HepG2 (cell line): ENCODE measurements at regions not wholly inside any gene's neighbourhood (a gene's known extent, or its start where the extent isn't known, plus 50 kb on each side); places are given as distances from the start of the nearest gene placed in this dataset.

Source experiments
- ATAC-seq: fragments of 200-7000 bp; cut with Tn5 transposase; 3 replicates; pipeline ENCODE4 v1.9.1; 2020; ENCODE audit warnings: mild to moderate bottlenecking, moderate library complexity
- BruUV-seq: library from RNA; stranded (reverse); fragments of 400-500 nt; replicated peaks from 2 replicates; lab custom pipeline; 2021; lab: Mats Ljungman, UMichigan
- CTCF ChIA-PET: fragments of 300-600 bp; formaldehyde crosslinking; extraction: SDS; loops from one replicate; lab custom pipeline; 2021; ENCODE audit warnings: low total read pairs, inconsistent platforms, low intra/inter-chr PET ratio; lab: Yijun Ruan, JAX
- POLR2A ChIA-PET: fragments of 350-600 bp; sonication (Branson Sonifier 250); formaldehyde crosslinking; loops from one replicate; lab custom pipeline; 2020; ENCODE audit warnings: antibody characterized with exemption, inconsistent platforms; lab: Yijun Ruan, JAX
- DNase-seq: peaks from one replicate; pipeline ENCODE4 v3.0.0-alpha.2; 2015; ENCODE audit warnings: low spot score
- FAIRE-seq: peaks from 3 replicates; lab custom pipeline; 2011; peaks lifted over from hg19 to GRCh38; lab: Jason Lieb, UNC
- H2AFZ ChIP-seq: one replicate; pipeline ENCODE4 v1.6.1; 2011; ENCODE audit warnings: low read length, inconsistent platforms
- H3K27ac ChIP-seq: fragments of 300-600 bp; 3 replicates; pipeline ENCODE4 v1.8.0; 2011; ENCODE audit warnings: mixed run types, mild to moderate bottlenecking, mixed read lengths, low read length, inconsistent platforms; ENCODE audit not compliant: insufficient read depth; ENCODE audit errors: extremely low read length
- H3K27me3 ChIP-seq, 2 experiments: fragments of 200-600 bp in 1 of 2; 2 replicates in 1 of 2; 3 replicates in 1 of 2; pipeline versions ENCODE4 v1.6.0 to v1.8.0; 2011; ENCODE audit warnings: low read length in 2 of 2, mild to moderate bottlenecking in 2 of 2, moderate library complexity in 2 of 2, inconsistent platforms in 1 of 2; ENCODE audit not compliant: insufficient read depth in 2 of 2, control insufficient read depth in 1 of 2
- H3K36me3 ChIP-seq, 2 experiments: fragments of 200-600 bp in 1 of 2; replicated peaks in 1 of 2; 2 replicates in 1 of 2; 3 replicates in 1 of 2; pipeline versions ENCODE4 v1.5.1 to v1.8.0; 2011; ENCODE audit warnings: low read length in 2 of 2, inconsistent platforms in 1 of 2; ENCODE audit not compliant: insufficient read depth in 2 of 2, control insufficient read depth in 1 of 2
- H3K4me1 ChIP-seq: 2 replicates; pipeline ENCODE4 v1.5.1; 2012; ENCODE audit warnings: low read length, inconsistent platforms; ENCODE audit not compliant: insufficient read depth
- H3K4me2 ChIP-seq: 2 replicates; pipeline ENCODE4 v1.6.0; 2011; ENCODE audit warnings: low read depth, low read length, inconsistent platforms
- H3K4me3 ChIP-seq, 3 experiments: fragments of 200-600 bp in 1 of 3; sonication (generic), shearing (Covaris generic) in 1 of 3; replicated peaks in 1 of 3; 2 replicates each; pipeline ENCODE4 v1.5.1; 2011 to 2016; ENCODE audit warnings: low read length in 3 of 3, inconsistent platforms in 2 of 3, low read depth in 2 of 3, mild to moderate bottlenecking in 2 of 3, control low read depth in 1 of 3, mixed read lengths in 1 of 3; ENCODE audit not compliant: insufficient read depth in 1 of 3
- H3K79me2 ChIP-seq: one replicate; pipeline ENCODE4 v1.6.1; 2011; ENCODE audit warnings: low read length, inconsistent platforms; ENCODE audit not compliant: insufficient read depth
- H3K9ac ChIP-seq: 2 replicates; pipeline ENCODE4 v1.6.0; 2011; ENCODE audit warnings: mild to moderate bottlenecking, low read depth, low read length, inconsistent platforms; ENCODE audit not compliant: insufficient read depth
- H3K9me3 ChIP-seq: 2 replicates; pipeline ENCODE4 v1.5.1; 2012; ENCODE audit warnings: mild to moderate bottlenecking, low read length
- H4K20me1 ChIP-seq: 2 replicates; pipeline ENCODE4 v1.6.0; 2011; ENCODE audit warnings: inconsistent platforms, mild to moderate bottlenecking, low read length, moderate library complexity; ENCODE audit not compliant: insufficient read depth
- CREB1 ChIP-seq, 2 experiments: fragments of 450-650 bp in 1 of 2; IDR thresholded peaks; 2 replicates each; pipeline ENCODE4 v1.6.1; 2016 to 2017; ENCODE audit warnings: control low read depth in 1 of 2, mild to moderate bottlenecking in 1 of 2, missing compliant biosample characterization in 1 of 2, missing genetic modification characterization in 1 of 2
- ERF ChIP-seq: IDR thresholded peaks from 2 replicates; pipeline ENCODE4 v1.6.1; 2018; ENCODE audit warnings: missing biosample characterization, missing genetic modification reagents
- HHEX ChIP-seq: IDR thresholded peaks from 2 replicates; pipeline ENCODE4 v1.6.1; 2016; ENCODE audit warnings: control low read depth
- NBN ChIP-seq: fragments of 450-650 bp; conservative IDR thresholded peaks from 2 replicates; pipeline ENCODE4 v1.6.1; 2017
- NFYC ChIP-seq: IDR thresholded peaks from 2 replicates; pipeline ENCODE4 v1.6.1; 2016; ENCODE audit warnings: missing genetic modification reagents, missing compliant biosample characterization
- RORA ChIP-seq: sonication (generic); formaldehyde crosslinking; IDR thresholded peaks from 2 replicates; pipeline ENCODE4 v1.5.0; 2020; ENCODE audit warnings: mild to moderate bottlenecking, missing genetic modification reagents, moderate library complexity
- SMAD9 ChIP-seq: sonication (generic); formaldehyde crosslinking; IDR thresholded peaks from 2 replicates; pipeline ENCODE4 v1.5.1; 2020; ENCODE audit warnings: mild to moderate bottlenecking, missing genetic modification reagents
- SNAI1 ChIP-seq: sonication (generic); formaldehyde crosslinking; IDR thresholded peaks from 2 replicates; pipeline ENCODE4 v1.5.0; 2020; ENCODE audit warnings: mild to moderate bottlenecking, missing genetic modification reagents, borderline replicate concordance
- TSC22D2 ChIP-seq: sonication (generic); formaldehyde crosslinking; IDR thresholded peaks from 2 replicates; pipeline ENCODE4 v1.5.1; 2020; ENCODE audit warnings: missing genetic modification reagents, mild to moderate bottlenecking, borderline replicate concordance
- ZNF354B ChIP-seq: sonication (generic); formaldehyde crosslinking; IDR thresholded peaks from 2 replicates; pipeline ENCODE4 v1.8.0; 2022; ENCODE audit warnings: mild to moderate bottlenecking, missing genetic modification reagents
- ZSCAN20 ChIP-seq: sonication (generic); formaldehyde crosslinking; IDR thresholded peaks from 2 replicates; pipeline ENCODE4 v1.4.0; 2020; ENCODE audit warnings: missing genetic modification reagents, mild to moderate bottlenecking, borderline replicate concordance
- WGBS: methylation state at CpG from one replicate; pipeline ENCODE4 v1.1.6; 2017; ENCODE audit warnings: low lambda C conversion rate; 5-methylcytosine and 5-hydroxymethylcytosine counted together
- in situ Hi-C: cut with HindIII; loops from 2 replicates; pipeline ENCODE4 v1.10.0; 2017; ENCODE audit warnings: low pct_unique_long_range_greater_than_20kb; ENCODE audit not compliant: extremely low pct_ligation_motif_present
- intact Hi-C: fragments of 100-400 bp; cut with micrococcal nuclease; formaldehyde crosslinking; loops from one replicate; pipeline ENCODE4 v1.10.0; 2022; ENCODE audit not compliant: unreplicated experiment
- TF ChIP-seq, protein P1 (sequence below): sonication (generic); formaldehyde crosslinking; IDR thresholded peaks from 2 replicates; pipeline ENCODE4 v1.5.1; 2020; ENCODE audit warnings: mild to moderate bottlenecking, missing genetic modification reagents, moderate library complexity
- TF ChIP-seq, protein P2 (sequence below): sonication (generic); IDR thresholded peaks from 2 replicates; pipeline ENCODE4 v1.6.1; 2016; ENCODE audit warnings: low read depth, borderline replicate concordance
- TF ChIP-seq, protein P3 (sequence below): sonication (generic); formaldehyde crosslinking; IDR thresholded peaks from 2 replicates; pipeline ENCODE4 v1.4.0; 2020; ENCODE audit warnings: missing genetic modification reagents
- TF ChIP-seq, protein P4 (sequence below): sonication (generic); formaldehyde crosslinking; IDR thresholded peaks from 2 replicates; pipeline ENCODE4 v1.5.1; 2020; ENCODE audit warnings: missing genetic modification reagents, mild to moderate bottlenecking, borderline replicate concordance

DNA sequence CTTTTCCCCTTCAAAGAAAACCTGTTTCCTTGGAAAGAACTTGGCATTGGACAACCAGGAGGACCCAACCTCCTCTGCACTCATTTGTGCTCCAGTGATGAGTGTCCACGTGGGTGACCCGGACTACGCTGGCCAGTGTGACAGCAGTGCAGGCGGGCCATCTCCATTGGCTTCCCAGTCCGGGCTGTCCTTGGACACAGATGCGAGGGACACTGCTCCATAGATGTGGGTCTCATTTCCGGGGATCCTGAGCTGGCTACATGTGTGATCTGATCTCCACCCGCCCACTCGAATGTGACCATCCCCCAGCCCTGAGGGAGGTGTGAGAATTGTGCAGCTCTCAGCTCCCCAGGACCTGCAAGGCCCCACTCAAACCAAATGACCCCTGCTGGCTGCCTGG is 836.6 kb upstream of the TMEM132C start (continued):
- TF ChIP-seq, protein P1, sequence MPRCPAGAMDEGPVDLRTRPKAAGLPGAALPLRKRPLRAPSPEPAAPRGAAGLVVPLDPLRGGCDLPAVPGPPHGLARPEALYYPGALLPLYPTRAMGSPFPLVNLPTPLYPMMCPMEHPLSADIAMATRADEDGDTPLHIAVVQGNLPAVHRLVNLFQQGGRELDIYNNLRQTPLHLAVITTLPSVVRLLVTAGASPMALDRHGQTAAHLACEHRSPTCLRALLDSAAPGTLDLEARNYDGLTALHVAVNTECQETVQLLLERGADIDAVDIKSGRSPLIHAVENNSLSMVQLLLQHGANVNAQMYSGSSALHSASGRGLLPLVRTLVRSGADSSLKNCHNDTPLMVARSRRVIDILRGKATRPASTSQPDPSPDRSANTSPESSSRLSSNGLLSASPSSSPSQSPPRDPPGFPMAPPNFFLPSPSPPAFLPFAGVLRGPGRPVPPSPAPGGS (CRISPR knock-in tag), result no peak
- TF ChIP-seq SMAD9 (CRISPR knock-in tag), result no peak
- TF ChIP-seq CREB1 (IDR thresholded peaks at IDR 0.05), result no peak
- no peak for TF ChIP-seq CREB1 (CRISPR knock-in tag; IDR thresholded peaks at IDR 0.05)
- TF ChIP-seq NBN, result no peak
- TF ChIP-seq SNAI1 (CRISPR knock-in tag), result no peak
- TF ChIP-seq HHEX, result no peak
- TF ChIP-seq ZSCAN20, result no peak

DNA sequence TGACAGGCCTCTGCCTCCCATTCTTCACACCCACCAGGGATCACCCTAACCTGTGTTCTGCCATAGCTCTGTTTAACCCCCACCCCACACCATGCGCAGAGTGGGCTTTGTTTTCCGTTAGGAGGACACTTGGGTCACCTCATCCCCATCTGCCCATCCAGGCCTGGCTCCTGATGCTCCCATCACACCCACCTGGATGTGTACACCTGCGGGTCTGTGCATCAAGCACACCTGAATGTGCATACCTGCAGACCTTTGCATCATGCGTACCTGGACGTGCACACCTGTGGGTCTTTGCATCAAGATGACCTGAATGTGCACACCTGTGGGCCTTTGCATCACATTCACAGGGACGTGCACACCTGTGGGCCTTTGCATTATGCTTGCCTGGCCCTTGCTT is 835.8 kb upstream of the TMEM132C start:
- Histone ChIP-seq H3K9me3 (no peaks in the 10 kb centered on the region), H4K20me1 (no peaks in the 10 kb centered on the region), H3K79me2 (no peaks in the 10 kb centered on the region), H3K4me1 (no peaks in the 10 kb centered on the region), H3K9ac (no peak overlapping the region), H3K4me2 (no peak overlapping the region), H3K27ac (no peak overlapping the region), H3K4me3 (no peak overlapping the region), H2AFZ (no peak overlapping the region), H3K36me3 (no peaks in the 10 kb centered on the region), H3K27me3 (no peaks in the 10 kb centered on the region)
- in situ Hi-C loops (no loop called here), intact Hi-C loops (no loop called here)
- DNase-seq (no peak), FAIRE-seq (no peak), ATAC-seq (no peak)
- WGBS, result 20% methylated on average over 6 of the region's 6 CpGs
- BruUV-seq, result no TSS peak
- POLR2A ChIA-PET, result no interaction called here
- CTCF ChIA-PET, result no interaction called here
- TF ChIP-seq, protein P2, sequence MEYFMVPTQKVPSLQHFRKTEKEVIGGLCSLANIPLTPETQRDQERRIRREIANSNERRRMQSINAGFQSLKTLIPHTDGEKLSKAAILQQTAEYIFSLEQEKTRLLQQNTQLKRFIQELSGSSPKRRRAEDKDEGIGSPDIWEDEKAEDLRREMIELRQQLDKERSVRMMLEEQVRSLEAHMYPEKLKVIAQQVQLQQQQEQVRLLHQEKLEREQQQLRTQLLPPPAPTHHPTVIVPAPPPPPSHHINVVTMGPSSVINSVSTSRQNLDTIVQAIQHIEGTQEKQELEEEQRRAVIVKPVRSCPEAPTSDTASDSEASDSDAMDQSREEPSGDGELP, result no peak
- TF ChIP-seq SNAI1 (CRISPR knock-in tag) (no peak), ERF (CRISPR knock-in tag) (no peak), RORA (CRISPR knock-in tag) (no peak), NFYC (no peak), TSC22D2 (CRISPR knock-in tag) (no peak), ZNF354B (no peak)
- TF ChIP-seq, protein P3, sequence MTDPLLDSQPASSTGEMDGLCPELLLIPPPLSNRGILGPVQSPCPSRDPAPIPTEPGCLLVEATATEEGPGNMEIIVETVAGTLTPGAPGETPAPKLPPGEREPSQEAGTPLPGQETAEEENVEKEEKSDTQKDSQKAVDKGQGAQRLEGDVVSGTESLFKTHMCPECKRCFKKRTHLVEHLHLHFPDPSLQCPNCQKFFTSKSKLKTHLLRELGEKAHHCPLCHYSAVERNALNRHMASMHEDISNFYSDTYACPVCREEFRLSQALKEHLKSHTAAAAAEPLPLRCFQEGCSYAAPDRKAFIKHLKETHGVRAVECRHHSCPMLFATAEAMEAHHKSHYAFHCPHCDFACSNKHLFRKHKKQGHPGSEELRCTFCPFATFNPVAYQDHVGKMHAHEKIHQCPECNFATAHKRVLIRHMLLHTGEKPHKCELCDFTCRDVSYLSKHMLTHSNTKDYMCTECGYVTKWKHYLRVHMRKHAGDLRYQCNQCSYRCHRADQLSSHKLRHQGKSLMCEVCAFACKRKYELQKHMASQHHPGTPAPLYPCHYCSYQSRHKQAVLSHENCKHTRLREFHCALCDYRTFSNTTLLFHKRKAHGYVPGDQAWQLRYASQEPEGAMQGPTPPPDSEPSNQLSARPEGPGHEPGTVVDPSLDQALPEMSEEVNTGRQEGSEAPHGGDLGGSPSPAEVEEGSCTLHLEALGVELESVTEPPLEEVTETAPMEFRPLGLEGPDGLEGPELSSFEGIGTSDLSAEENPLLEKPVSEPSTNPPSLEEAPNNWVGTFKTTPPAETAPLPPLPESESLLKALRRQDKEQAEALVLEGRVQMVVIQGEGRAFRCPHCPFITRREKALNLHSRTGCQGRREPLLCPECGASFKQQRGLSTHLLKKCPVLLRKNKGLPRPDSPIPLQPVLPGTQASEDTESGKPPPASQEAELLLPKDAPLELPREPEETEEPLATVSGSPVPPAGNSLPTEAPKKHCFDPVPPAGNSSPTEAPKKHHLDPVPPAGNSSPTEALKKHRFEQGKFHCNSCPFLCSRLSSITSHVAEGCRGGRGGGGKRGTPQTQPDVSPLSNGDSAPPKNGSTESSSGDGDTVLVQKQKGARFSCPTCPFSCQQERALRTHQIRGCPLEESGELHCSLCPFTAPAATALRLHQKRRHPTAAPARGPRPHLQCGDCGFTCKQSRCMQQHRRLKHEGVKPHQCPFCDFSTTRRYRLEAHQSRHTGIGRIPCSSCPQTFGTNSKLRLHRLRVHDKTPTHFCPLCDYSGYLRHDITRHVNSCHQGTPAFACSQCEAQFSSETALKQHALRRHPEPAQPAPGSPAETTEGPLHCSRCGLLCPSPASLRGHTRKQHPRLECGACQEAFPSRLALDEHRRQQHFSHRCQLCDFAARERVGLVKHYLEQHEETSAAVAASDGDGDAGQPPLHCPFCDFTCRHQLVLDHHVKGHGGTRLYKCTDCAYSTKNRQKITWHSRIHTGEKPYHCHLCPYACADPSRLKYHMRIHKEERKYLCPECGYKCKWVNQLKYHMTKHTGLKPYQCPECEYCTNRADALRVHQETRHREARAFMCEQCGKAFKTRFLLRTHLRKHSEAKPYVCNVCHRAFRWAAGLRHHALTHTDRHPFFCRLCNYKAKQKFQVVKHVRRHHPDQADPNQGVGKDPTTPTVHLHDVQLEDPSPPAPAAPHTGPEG (CRISPR knock-in tag), result no peak
- TF ChIP-seq, protein P4, sequence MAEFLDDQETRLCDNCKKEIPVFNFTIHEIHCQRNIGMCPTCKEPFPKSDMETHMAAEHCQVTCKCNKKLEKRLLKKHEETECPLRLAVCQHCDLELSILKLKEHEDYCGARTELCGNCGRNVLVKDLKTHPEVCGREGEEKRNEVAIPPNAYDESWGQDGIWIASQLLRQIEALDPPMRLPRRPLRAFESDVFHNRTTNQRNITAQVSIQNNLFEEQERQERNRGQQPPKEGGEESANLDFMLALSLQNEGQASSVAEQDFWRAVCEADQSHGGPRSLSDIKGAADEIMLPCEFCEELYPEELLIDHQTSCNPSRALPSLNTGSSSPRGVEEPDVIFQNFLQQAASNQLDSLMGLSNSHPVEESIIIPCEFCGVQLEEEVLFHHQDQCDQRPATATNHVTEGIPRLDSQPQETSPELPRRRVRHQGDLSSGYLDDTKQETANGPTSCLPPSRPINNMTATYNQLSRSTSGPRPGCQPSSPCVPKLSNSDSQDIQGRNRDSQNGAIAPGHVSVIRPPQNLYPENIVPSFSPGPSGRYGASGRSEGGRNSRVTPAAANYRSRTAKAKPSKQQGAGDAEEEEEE, result no peak
